Natural killer cell treated with Interleukin-12 subunit alpha and Interleukin-12 subunit beta and Interleukin-15 and Interleukin-18, amount 100 ng/mL, for 72 hours (primary cell): ENCODE measurements at regions not wholly inside any gene's neighbourhood (a gene's known extent, or its start where the extent isn't known, plus 50 kb on each side); places are given as distances from the start of the nearest gene placed in this dataset.

Experiments
- ATAC-seq, 2 donors: fragments of 150-1000 bp; cut with Tn5 transposase in 1 of 2; sonication (Bioruptor Pico), chemical (Tn5 transposase) in 1 of 2; 2 replicates each; pipeline ENCODE4 v1.10.0; 2021
- DNase-seq: peaks from one replicate; pipeline ENCODE4 v3.0.0; 2022; ENCODE audit warnings: low spot score
- H3K27ac Mint-ChIP-seq, 2 donors: 1 replicate in 1 of 2; 2 replicates in 1 of 2; pipeline ENCODE4 v1.8.0; 2022; ENCODE audit warnings: mixed read lengths in 2 of 2, mild to moderate bottlenecking in 1 of 2, moderate library complexity in 1 of 2
- H3K27me3 Mint-ChIP-seq, 2 donors: 1 replicate in 1 of 2; 2 replicates in 1 of 2; pipeline ENCODE4 v1.8.0; 2022; ENCODE audit warnings: mixed read lengths in 2 of 2
- H3K36me3 Mint-ChIP-seq: one replicate; pipeline ENCODE4 v1.8.0; 2022; ENCODE audit warnings: mixed read lengths
- H3K4me1 Mint-ChIP-seq, 2 donors: 1 replicate in 1 of 2; 2 replicates in 1 of 2; pipeline ENCODE4 v1.8.0; 2022; ENCODE audit warnings: low read depth in 2 of 2, mixed read lengths in 2 of 2, mild to moderate bottlenecking in 1 of 2
- H3K4me3 Mint-ChIP-seq: one replicate; pipeline ENCODE4 v1.8.0; 2022; ENCODE audit warnings: mixed read lengths
- H3K9me3 Mint-ChIP-seq: 2 replicates; pipeline ENCODE4 v1.8.0; 2022; ENCODE audit warnings: mixed read lengths

- H3K36me3 Mint-ChIP-seq = no peaks in the 10 kb centered on the region
These were observed 61.4 kb upstream of the SYT13 start for GRCh38 chr11:45347348-45348082.

GRCh38 chr11:45345491-45345890 lies 59.4 kb upstream of the SYT13 start:
- ATAC-seq = no peak
- no peak for DNase-seq
- Mint-ChIP-seq H3K4me3 (no peak overlapping the region), H3K27me3 (peaks cover 30 to 36% of the 10 kb centered on the region in 2 donors), H3K36me3 (no peaks in the 10 kb centered on the region), H3K9me3 (no peaks in the 10 kb centered on the region), H3K27ac (no peak overlapping the region), H3K4me1 (peaks cover 0 to 3% of the 10 kb centered on the region in 2 donors)

More at GRCh38 chr11:45347348-45348082, 61.4 kb upstream of the SYT13 start:
- Mint-ChIP-seq H3K9me3 (no peaks in the 10 kb centered on the region), H3K27ac (no peak overlapping the region), H3K4me1 (no peaks in the 10 kb centered on the region), H3K4me3 (no peak overlapping the region), H3K27me3 (peaks cover 34 to 48% of the 10 kb centered on the region in 2 donors)
- DNase-seq = no peak
- no peak for ATAC-seq

- H3K4me3 Mint-ChIP-seq = no peak overlapping the region
- H3K9me3 Mint-ChIP-seq = no peaks in the 10 kb centered on the region
- H3K27me3 Mint-ChIP-seq = peaks cover 29 to 34% of the 10 kb centered on the region in 2 donors
These were observed 57.9 kb upstream of the SYT13 start for GRCh38 chr11:45344028-45344427.

GRCh38 chr11:45343444-45343843 lies 57.3 kb upstream of the SYT13 start:
- Mint-ChIP-seq H3K9me3 (no peaks in the 10 kb centered on the region), H3K4me3 (no peak overlapping the region), H3K27ac (no peak overlapping the region), H3K4me1 (peaks cover 6 to 14% of the 10 kb centered on the region in 2 donors), H3K36me3 (no peaks in the 10 kb centered on the region), H3K27me3 (peaks cover 29 to 37% of the 10 kb centered on the region in 2 donors)
- no peak for DNase-seq
- no peak for ATAC-seq

More at GRCh38 chr11:45344028-45344427, 57.9 kb upstream of the SYT13 start:
- ATAC-seq (no peak), DNase-seq (no peak)
- H3K27ac Mint-ChIP-seq = no peak overlapping the region
- peaks cover 6 to 14% of the 10 kb centered on the region in 2 donors for H3K4me1 Mint-ChIP-seq
- H3K36me3 Mint-ChIP-seq = no peaks in the 10 kb centered on the region

GRCh38 chr11:45341372-45341771 lies 55.2 kb upstream of the SYT13 start:
- ATAC-seq (no peak), DNase-seq (no peak)
- H3K27me3 Mint-ChIP-seq = peaks cover 24 to 43% of the 10 kb centered on the region in 2 donors
- no peaks in the 10 kb centered on the region for H3K36me3 Mint-ChIP-seq
- no peak overlapping the region for H3K27ac Mint-ChIP-seq
- no peaks in the 10 kb centered on the region for H3K9me3 Mint-ChIP-seq
- H3K4me3 Mint-ChIP-seq = no peak overlapping the region
- H3K4me1 Mint-ChIP-seq = peaks cover 6 to 14% of the 10 kb centered on the region in 2 donors

GRCh38 chr11:45339729-45340519 lies 53.8 kb upstream of the SYT13 start:
- H3K36me3 Mint-ChIP-seq = no peaks in the 10 kb centered on the region
- H3K4me1 Mint-ChIP-seq = peaks cover 6 to 14% of the 10 kb centered on the region in 2 donors
- H3K9me3 Mint-ChIP-seq = no peaks in the 10 kb centered on the region
- H3K4me3 Mint-ChIP-seq = peak overlapping the region; percentile 71
- ATAC-seq = peak; percentile 97 to 98
- peak; percentile 91 for DNase-seq
- peaks cover 19 to 36% of the 10 kb centered on the region in 2 donors for H3K27me3 Mint-ChIP-seq
- no peak overlapping the region for H3K27ac Mint-ChIP-seq

- no peak overlapping the region for H3K4me3 Mint-ChIP-seq
- no peaks in the 10 kb centered on the region for H3K9me3 Mint-ChIP-seq
- H3K4me1 Mint-ChIP-seq = peaks cover 6 to 14% of the 10 kb centered on the region in 2 donors
- DNase-seq (no peak), ATAC-seq (no peak)
- H3K36me3 Mint-ChIP-seq = no peaks in the 10 kb centered on the region
- H3K27me3 Mint-ChIP-seq = peaks cover 18% of the 10 kb centered on the region in 2 donors
- H3K27ac Mint-ChIP-seq = no peak overlapping the region
These were observed 51.6 kb upstream of the SYT13 start for GRCh38 chr11:45337583-45338360.

- Mint-ChIP-seq H3K4me1 (peaks cover 10 to 14% of the 10 kb centered on the region in 2 donors), H3K27ac (no peak overlapping the region), H3K36me3 (no peaks in the 10 kb centered on the region), H3K27me3 (peaks cover 20 to 23% of the 10 kb centered on the region in 2 donors), H3K4me3 (no peak overlapping the region), H3K9me3 (no peaks in the 10 kb centered on the region)
- ATAC-seq (no peak), DNase-seq (no peak)
These were observed 50.0 kb upstream of the SYT13 start for GRCh38 chr11:45336136-45336535.
